ENCODE measurements at regions not wholly inside any gene's neighbourhood (a gene's known extent, or its start where the extent isn't known, plus 50 kb on each side); places are given as distances from the start of the nearest gene placed in this dataset.

GRCh38 chr2:237153181-237153580 lies 67.5 kb downstream of the COPS8 start:
- peaks cover 15% of the 10 kb centered on the region for H3K4me1 Mint-ChIP-seq
- H3K79me2 ChIP-seq (ENCODE audit: low read depth) = no peaks in the 10 kb centered on the region
- H3K27me3 Mint-ChIP-seq (ENCODE audit: insufficient read depth, low read depth) = no peaks in the 10 kb centered on the region
- no peak for TF ChIP-seq EZH2 (IDR thresholded peaks at IDR 0.05)
- no peak for TF ChIP-seq EZH2phosphoT487 (IDR thresholded peaks at IDR 0.05)
- no peak for TF ChIP-seq CTCF (IDR thresholded peaks at IDR 0.05)
- no peak overlapping the region for H3K4me3 ChIP-seq
- H3K36me3 Mint-ChIP-seq = no peaks in the 10 kb centered on the region
- H3K4me3 Mint-ChIP-seq = no peak overlapping the region
- H3K4me1 ChIP-seq = no peaks in the 10 kb centered on the region
- H3F3A ChIP-seq (ENCODE audit: low read depth) = no peaks in the 10 kb centered on the region
- H2AFZ ChIP-seq (replicated peaks) = no peak overlapping the region
- H3K9me3 Mint-ChIP-seq = peaks cover 6% of the 10 kb centered on the region
- no peak overlapping the region for H3K4me2 ChIP-seq
- no peak overlapping the region for H3K27ac Mint-ChIP-seq
- H3K36me3 ChIP-seq = no peaks in the 10 kb centered on the region
- no peaks in the 10 kb centered on the region for H3K27me3 ChIP-seq
- H3K27ac ChIP-seq = no peak overlapping the region
- H3K9me3 ChIP-seq (ENCODE audit: low read depth) = no peaks in the 10 kb centered on the region
- H4K20me1 ChIP-seq (ENCODE audit: low read depth) = no peaks in the 10 kb centered on the region
- no peak for DNase-seq (ENCODE audit: low spot score)
- H3K9ac ChIP-seq = no peak overlapping the region

GRCh38 chr2:237154082-237154638 lies 68.5 kb downstream of the COPS8 start:
- Histone ChIP-seq H2AFZ (replicated peaks) (no peak overlapping the region), H3K4me2 (no peak overlapping the region), H3K9me3 (ENCODE audit: low read depth) (no peaks in the 10 kb centered on the region), H3K79me2 (ENCODE audit: low read depth) (no peaks in the 10 kb centered on the region), H3K36me3 (no peaks in the 10 kb centered on the region), H3K27me3 (no peaks in the 10 kb centered on the region), H3F3A (ENCODE audit: low read depth) (no peaks in the 10 kb centered on the region), H4K20me1 (ENCODE audit: low read depth) (no peaks in the 10 kb centered on the region), H3K4me1 (no peaks in the 10 kb centered on the region), H3K9ac (no peak overlapping the region), H3K27ac (no peak overlapping the region), H3K4me3 (no peak overlapping the region)
- Mint-ChIP-seq H3K9me3 (peaks cover 2% of the 10 kb centered on the region), H3K4me1 (peaks cover 15% of the 10 kb centered on the region), H3K36me3 (no peaks in the 10 kb centered on the region), H3K4me3 (no peak overlapping the region), H3K27ac (no peak overlapping the region), H3K27me3 (ENCODE audit: insufficient read depth, low read depth) (peaks cover 2% of the 10 kb centered on the region)
- DNase-seq (ENCODE audit: low spot score) = peak; percentile 66
- TF ChIP-seq CTCF (IDR thresholded peaks at IDR 0.05) (peak; percentile 79), EZH2 (IDR thresholded peaks at IDR 0.05) (no peak)

- Histone ChIP-seq H3K27me3 (no peaks in the 10 kb centered on the region), H4K20me1 (ENCODE audit: low read depth) (no peaks in the 10 kb centered on the region), H3K79me2 (ENCODE audit: low read depth) (no peaks in the 10 kb centered on the region), H3K4me2 (no peak overlapping the region), H3K4me3 (no peak overlapping the region), H3K4me1 (no peaks in the 10 kb centered on the region), H3K9me3 (ENCODE audit: low read depth) (no peaks in the 10 kb centered on the region), H3F3A (ENCODE audit: low read depth) (no peaks in the 10 kb centered on the region), H3K9ac (no peak overlapping the region), H3K27ac (no peak overlapping the region), H3K36me3 (no peaks in the 10 kb centered on the region), H2AFZ (replicated peaks) (no peak overlapping the region)
- peaks cover 4% of the 10 kb centered on the region for H3K27me3 Mint-ChIP-seq (ENCODE audit: insufficient read depth, low read depth)
- H3K4me1 Mint-ChIP-seq = peaks cover 15% of the 10 kb centered on the region
- peak overlapping the region; percentile 29 for H3K27ac Mint-ChIP-seq
- TF ChIP-seq EZH2 (IDR thresholded peaks at IDR 0.05) (no peak), CTCF (IDR thresholded peaks at IDR 0.05) (no peak), EZH2phosphoT487 (IDR thresholded peaks at IDR 0.05) (no peak)
- no peaks in the 10 kb centered on the region for H3K36me3 Mint-ChIP-seq
- H3K4me3 Mint-ChIP-seq = no peak overlapping the region
- DNase-seq (ENCODE audit: low spot score) = no peak
- H3K9me3 Mint-ChIP-seq = no peaks in the 10 kb centered on the region
Observed at GRCh38 chr2:237154884-237155851, 69.5 kb downstream of the COPS8 start.

All from neural progenitor cell (in vitro differentiated cells).